Psoas muscle (tissue), 7 donors: ENCODE measurements at regions not wholly inside any gene's neighbourhood (a gene's known extent, or its start where the extent isn't known, plus 50 kb on each side); places are given as distances from the start of the nearest gene placed in this dataset.

Experiments
- ATAC-seq, 4 donors: fragments of 200-7000 bp; cut with Tn5 transposase; one replicate each; pipeline ENCODE4 v1.9.1; 2020; ENCODE audit warnings: moderate library complexity in 3 of 4, mild to moderate bottlenecking in 2 of 4
- DNase-seq, 2 donors: peaks; one replicate each; pipeline ENCODE4 v3.0.0-alpha.2; 2020
- H3K27ac ChIP-seq: fragments of 200-600 bp; one replicate; pipeline ENCODE4 v1.8.0; 2022
- H3K27me3 ChIP-seq, 3 donors: fragments of 200-600 bp in 1 of 3; one replicate each; pipeline versions ENCODE4 v1.6.1 to v1.8.0; 2013 to 2022; ENCODE audit warnings: low read length in 2 of 3, mild to moderate bottlenecking in 2 of 3, moderate library complexity in 1 of 3; ENCODE audit not compliant: insufficient read depth in 3 of 3
- H3K36me3 ChIP-seq, 2 donors: fragments of 200-600 bp in 1 of 2; one replicate each; pipeline versions ENCODE4 v1.6.1 to v1.8.0; 2013 to 2022; ENCODE audit warnings: low read depth in 1 of 2, mild to moderate bottlenecking in 1 of 2, moderate library complexity in 1 of 2; ENCODE audit not compliant: insufficient read depth in 1 of 2
- H3K4me1 ChIP-seq: fragments of 200-600 bp; one replicate; pipeline ENCODE4 v1.8.0; 2022
- H3K4me3 ChIP-seq: fragments of 200-600 bp; one replicate; pipeline ENCODE4 v1.8.0; 2022; ENCODE audit warnings: mild to moderate bottlenecking
- H3K9me3 ChIP-seq: fragments of 200-600 bp; one replicate; pipeline ENCODE4 v1.8.0; 2022
- CTCF ChIP-seq: fragments of 200-600 bp; IDR thresholded peaks from one replicate; pipeline ENCODE4 v1.8.0; 2022; ENCODE audit warnings: antibody characterized with exemption
- WGBS, 3 donors: extraction: QIAGEN DNeasy Blood & Tissue Kit; methylation state at CpG; one replicate each; pipeline versions ENCODE4 v1.1.6 to v1.1.7; 2013; 5-methylcytosine and 5-hydroxymethylcytosine counted together
- intact Hi-C, 2 donors: fragments of 100-400 bp; cut with DNase I; formaldehyde crosslinking; loops; one replicate each; pipeline versions ENCODE4 v1.11.0 to v1.14.2; 2022
- donor health status: healthy with polysubstance abuse.
- donor health status: DM: no; HTN: no; CAD: no; lungs with moderate emphysema.
- donor health status: Bipolar disorder and iron deficiency.
- donor health status: healthy.
- donor health status: DM: yes; HTN: yes; CAD: no.
- donor health status: DM: no; HTN: no; CAD: no.
- donor health status: DM: yes; HTN: yes; CAD: no.

GRCh38 chr6:4593951-4594350 is 182.3 kb upstream of the CDYL start:
- intact Hi-C loops, result no loop called here
- H3K36me3 ChIP-seq, result no peaks in the 10 kb centered on the region
- ATAC-seq (no peak), DNase-seq (no peak)
- H3K9me3 ChIP-seq, result no peaks in the 10 kb centered on the region
- no peak overlapping the region for H3K4me3 ChIP-seq
- H3K27me3 ChIP-seq, result no peaks in the 10 kb centered on the region
- H3K4me1 ChIP-seq, result no peaks in the 10 kb centered on the region
- 97 to 100% (median 98%) methylated on average over 1 of the region's 1 CpG for WGBS, 3 donors
- TF ChIP-seq CTCF, result no peak
- no peak overlapping the region for H3K27ac ChIP-seq

- ATAC-seq (no peak), DNase-seq (no peak)
- intact Hi-C loops, result no loop called here
- Histone ChIP-seq H3K27me3 (no peaks in the 10 kb centered on the region), H3K4me3 (no peak overlapping the region), H3K4me1 (no peaks in the 10 kb centered on the region), H3K27ac (no peak overlapping the region), H3K36me3 (no peaks in the 10 kb centered on the region), H3K9me3 (no peaks in the 10 kb centered on the region)
- WGBS, 3 donors, result 82 to 99% (median 97%) methylated on average over 2 of the region's 2 CpGs
- no peak for TF ChIP-seq CTCF
Measured at GRCh38 chr6:4592026-4592425, 184.2 kb upstream of the CDYL start.

- no peak for ATAC-seq
- Histone ChIP-seq H3K4me3 (no peak overlapping the region), H3K27me3 (no peaks in the 10 kb centered on the region), H3K9me3 (no peaks in the 10 kb centered on the region), H3K36me3 (no peaks in the 10 kb centered on the region), H3K4me1 (no peaks in the 10 kb centered on the region), H3K27ac (no peak overlapping the region)
- intact Hi-C loops, result no loop called here
- TF ChIP-seq CTCF, result no peak
- 61 to 75% (median 68%) methylated on average over 6 of the region's 6 CpGs for WGBS, 3 donors
- no peak for DNase-seq
Measured at GRCh38 chr6:4591218-4591617, 185.0 kb upstream of the CDYL start.

- no peak overlapping the region for H3K4me3 ChIP-seq
- H3K27me3 ChIP-seq, result no peaks in the 10 kb centered on the region
- intact Hi-C loops, result no loop called here
- no peak overlapping the region for H3K27ac ChIP-seq
- H3K36me3 ChIP-seq, result no peaks in the 10 kb centered on the region
- TF ChIP-seq CTCF, result no peak
- H3K4me1 ChIP-seq, result no peaks in the 10 kb centered on the region
- DNase-seq (no peak), ATAC-seq (no peak)
- WGBS, 3 donors, result 52 to 81% (median 70%) methylated on average over 2 of the region's 2 CpGs
- H3K9me3 ChIP-seq, result no peaks in the 10 kb centered on the region
Measured at GRCh38 chr6:4589295-4589694, 186.9 kb upstream of the CDYL start.

- no peaks in the 10 kb centered on the region for H3K9me3 ChIP-seq
- DNase-seq, result no peak
- intact Hi-C loops, result no loop called here
- no peaks in the 10 kb centered on the region for H3K27me3 ChIP-seq
- TF ChIP-seq CTCF, result no peak
- H3K4me3 ChIP-seq, result no peak overlapping the region
- WGBS, 3 donors, result 80 to 94% (median 93%) methylated on average over 7 of the region's 7 CpGs
- no peaks in the 10 kb centered on the region for H3K4me1 ChIP-seq
- H3K27ac ChIP-seq, result no peak overlapping the region
- ATAC-seq, result no peak
- no peaks in the 10 kb centered on the region for H3K36me3 ChIP-seq
Measured at GRCh38 chr6:4588581-4588980, 187.6 kb upstream of the CDYL start.
